T47D (cell line): ENCODE measurements at regions not wholly inside any gene's neighbourhood (a gene's known extent, or its start where the extent isn't known, plus 50 kb on each side); places are given as distances from the start of the nearest gene placed in this dataset.

Source experiments
- DNase-seq, 2 experiments: peaks; one replicate each; pipeline versions ENCODE4 v3.0.0 to v3.0.0-alpha.2; 2011 to 2012; ENCODE audit warnings: low read depth in 1 of 2, low spot score in 1 of 2
- JUND ChIP-seq: IDR thresholded peaks from 2 replicates; pipeline ENCODE4 v1.6.1; 2012; ENCODE audit warnings: low read depth
- in situ Hi-C: cut with HindIII; loops from 2 replicates; pipeline ENCODE4 v1.10.0; 2016; ENCODE audit warnings: low sequenced_read_pairs, low pct_unique_long_range_greater_than_20kb

DNA sequence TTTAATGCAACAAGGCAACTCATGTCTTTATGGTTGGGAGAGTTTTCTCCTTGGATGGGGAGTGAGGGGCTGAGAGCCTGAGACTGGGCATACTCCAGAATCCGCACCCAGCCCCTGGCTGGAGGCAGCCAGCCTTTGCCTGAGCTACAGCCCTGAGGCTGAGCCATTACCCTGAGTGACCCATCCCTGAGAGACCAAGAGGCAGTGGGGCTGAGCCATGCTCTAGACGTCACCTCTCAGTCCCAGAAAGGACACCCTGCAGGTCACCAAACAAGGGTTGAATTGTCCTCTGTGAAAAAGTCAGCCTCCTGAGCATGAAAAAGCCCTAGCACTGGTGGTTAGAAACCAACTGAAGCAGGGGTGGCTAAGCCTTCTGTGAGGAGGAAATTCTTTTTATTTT lies 151.2 kb upstream of the GATB start:
- no peak for TF ChIP-seq JUND
- DNase-seq: no peak
- in situ Hi-C loops: no loop called here

DNA sequence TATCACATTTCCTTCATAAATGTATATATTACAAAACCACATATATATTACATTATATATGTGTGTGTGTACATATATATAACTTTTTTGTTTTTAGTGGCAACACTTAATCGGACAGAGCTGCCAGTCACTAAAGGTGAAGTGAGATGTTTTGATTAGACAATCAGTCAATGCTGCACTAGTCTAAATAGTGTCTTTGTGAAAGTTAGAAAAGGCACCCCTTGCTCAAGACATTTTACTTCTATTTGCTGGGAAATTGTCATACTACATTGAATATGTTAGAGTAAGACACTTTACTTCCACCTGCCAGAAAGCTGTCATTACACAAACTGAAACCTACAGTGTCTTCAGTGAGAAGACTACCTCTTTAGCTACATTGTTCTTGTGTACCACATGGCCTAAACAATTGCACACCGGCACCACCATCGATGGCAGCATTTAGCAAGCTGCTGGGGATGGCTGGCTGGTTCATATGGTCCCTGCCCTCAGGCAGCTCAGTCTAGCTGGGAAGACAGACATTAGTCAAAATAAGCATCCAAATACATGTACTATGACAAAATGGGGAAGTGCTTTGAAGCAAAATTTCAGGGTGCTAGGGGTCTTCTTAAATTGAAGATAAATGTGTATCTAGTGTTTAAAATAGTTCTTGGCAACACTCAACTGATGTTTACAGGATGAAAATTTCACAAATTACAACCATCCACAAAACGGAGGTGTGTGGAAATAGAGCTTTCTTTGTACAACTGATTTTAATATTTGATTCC lies 148.1 kb upstream of the GATB start:
- in situ Hi-C loops: no loop called here
- TF ChIP-seq JUND: no peak
- DNase-seq: no peak

GRCh38 chr4:151908201-151908600 lies 147.4 kb upstream of the GATB start:
- TF ChIP-seq JUND: no peak
- DNase-seq: no peak
- in situ Hi-C loops: no loop called here

GRCh38 chr4:151906438-151906837 lies 145.6 kb upstream of the GATB start:
- in situ Hi-C loops: no loop called here
- TF ChIP-seq JUND: no peak
- DNase-seq: no peak

DNA sequence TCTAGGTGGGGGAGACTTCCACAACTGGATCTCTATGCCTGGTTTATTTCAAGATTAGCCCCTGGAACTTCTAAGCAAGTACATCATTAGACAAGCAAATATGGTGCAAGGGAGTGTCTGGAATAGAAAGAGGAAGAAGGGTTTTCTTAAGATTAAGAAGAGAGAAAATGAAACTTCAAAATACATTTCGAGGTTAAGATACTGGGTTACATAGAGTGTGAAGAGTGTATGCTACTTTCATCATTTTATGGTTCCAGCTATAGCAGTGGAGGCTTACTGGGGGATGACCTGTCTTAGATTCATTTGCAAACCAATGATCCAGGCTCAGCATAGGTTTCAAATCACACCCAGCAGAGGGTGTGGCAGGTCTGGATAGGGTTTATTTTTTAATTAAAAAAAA lies 144.4 kb upstream of the GATB start:
- DNase-seq: no peak
- no peak for TF ChIP-seq JUND
- in situ Hi-C loops: no loop called here

DNA sequence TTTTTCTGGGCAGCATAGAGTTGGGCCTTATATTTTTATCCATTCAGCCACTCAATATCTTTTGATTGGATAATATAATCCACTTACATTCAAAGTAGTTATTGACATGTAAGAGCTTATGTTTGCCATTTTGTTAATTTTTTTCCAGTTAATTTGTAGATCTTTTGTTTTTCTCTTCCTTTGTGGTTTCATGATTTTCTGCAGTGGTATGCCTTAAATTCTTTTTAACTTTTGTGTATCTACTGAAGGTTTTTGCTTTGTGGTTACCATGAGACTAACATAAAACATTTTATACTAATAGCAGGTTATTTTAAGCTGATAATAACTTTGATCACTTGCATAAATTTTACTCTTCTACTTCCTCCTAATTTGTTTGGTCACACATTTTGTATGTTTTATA lies 140.8 kb upstream of the GATB start:
- no peak for TF ChIP-seq JUND
- in situ Hi-C loops: no loop called here
- DNase-seq: no peak

GRCh38 chr4:151896880-151897279 lies 136.1 kb upstream of the GATB start:
- in situ Hi-C loops: no loop called here
- TF ChIP-seq JUND: no peak
- DNase-seq: no peak

DNA sequence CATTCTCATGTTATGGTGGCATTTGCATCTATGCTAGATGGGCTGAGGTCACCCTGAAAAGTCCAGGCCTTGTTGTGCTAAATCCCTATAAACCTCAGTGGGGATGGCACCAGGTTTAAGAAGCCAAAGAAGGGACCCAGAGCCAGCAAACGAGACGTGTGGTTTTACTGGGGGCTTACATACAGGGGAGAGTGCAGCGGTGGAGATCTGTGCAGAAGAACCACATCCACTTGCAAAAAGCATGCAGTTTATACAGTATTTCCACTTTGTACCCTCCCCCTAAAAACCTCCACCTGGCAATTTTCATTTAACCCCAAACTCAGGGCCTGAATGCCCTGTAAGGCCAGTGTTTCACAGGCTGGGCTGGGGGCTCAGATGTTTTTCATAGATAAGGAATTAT lies 134.9 kb upstream of the GATB start:
- in situ Hi-C loops: no loop called here
- DNase-seq: no peak

GRCh38 chr4:151894246-151894645 lies 133.4 kb upstream of the GATB start:
- in situ Hi-C loops: no loop called here
- no peak for TF ChIP-seq JUND
- DNase-seq: no peak

More for the DNA sequence above, 134.9 kb upstream of the GATB start:
- TF ChIP-seq JUND: no peak

GRCh38 chr4:151888367-151888866 lies 127.6 kb upstream of the GATB start:
- in situ Hi-C loops: no loop called here
- TF ChIP-seq JUND: no peak
- DNase-seq: no peak

DNA sequence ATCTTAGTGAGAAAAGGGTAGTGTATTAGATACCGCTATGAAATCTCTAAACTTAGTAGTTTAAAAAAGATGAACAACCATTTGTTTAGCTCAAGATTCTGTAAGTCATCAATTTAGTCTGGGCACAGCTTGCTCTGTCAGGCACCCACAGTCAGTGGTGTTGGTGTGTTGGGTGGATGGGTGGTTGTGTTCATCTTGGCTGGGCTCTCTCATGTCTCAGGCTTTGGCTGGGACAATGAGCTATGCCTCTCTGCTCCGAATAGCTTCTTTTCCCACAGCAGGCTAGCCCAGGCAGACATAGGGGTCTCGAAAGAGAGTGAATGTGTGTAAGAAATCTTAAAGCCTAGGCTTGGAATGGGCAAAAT lies 127.0 kb upstream of the GATB start:
- DNase-seq: no peak
- no peak for TF ChIP-seq JUND
- in situ Hi-C loops: no loop called here

DNA sequence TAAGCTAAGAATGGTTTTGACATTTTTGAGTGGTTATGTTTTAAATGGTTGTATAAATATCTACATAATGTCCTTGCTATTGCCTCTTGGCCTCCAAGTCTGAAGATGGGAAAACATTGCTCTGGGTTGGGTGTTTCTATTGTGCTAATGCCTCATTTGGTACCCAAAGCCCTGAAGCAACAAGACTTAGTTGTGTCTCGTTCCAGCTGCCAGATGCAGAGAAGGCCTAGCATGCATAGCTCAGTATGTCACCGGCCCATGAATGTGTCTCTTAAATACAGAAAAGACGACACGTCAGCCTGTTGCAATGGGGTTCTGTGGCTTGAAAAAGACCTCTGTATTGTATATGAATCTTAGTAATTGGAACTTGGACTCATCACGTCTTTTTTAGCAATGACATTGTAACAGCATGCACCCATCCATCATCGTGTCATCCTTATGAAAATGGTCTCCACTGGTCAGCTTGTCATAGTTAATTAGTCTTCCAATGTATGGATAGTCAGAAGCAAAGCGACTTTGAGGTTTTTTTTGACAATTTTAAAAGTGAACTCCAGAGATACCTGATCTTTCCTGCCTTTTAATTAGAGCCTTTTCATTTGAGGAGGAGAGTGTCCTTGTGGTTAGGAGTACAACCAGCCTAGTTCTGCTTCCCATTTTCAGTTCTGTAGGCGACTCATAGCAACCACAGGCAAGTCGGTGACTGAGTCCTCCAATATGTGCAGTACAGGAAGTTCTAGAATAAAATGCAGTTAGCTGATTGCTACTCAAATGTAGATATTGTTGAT lies 126.4 kb upstream of the GATB start:
- in situ Hi-C loops: no loop called here
- no peak for TF ChIP-seq JUND
- DNase-seq: no peak

DNA sequence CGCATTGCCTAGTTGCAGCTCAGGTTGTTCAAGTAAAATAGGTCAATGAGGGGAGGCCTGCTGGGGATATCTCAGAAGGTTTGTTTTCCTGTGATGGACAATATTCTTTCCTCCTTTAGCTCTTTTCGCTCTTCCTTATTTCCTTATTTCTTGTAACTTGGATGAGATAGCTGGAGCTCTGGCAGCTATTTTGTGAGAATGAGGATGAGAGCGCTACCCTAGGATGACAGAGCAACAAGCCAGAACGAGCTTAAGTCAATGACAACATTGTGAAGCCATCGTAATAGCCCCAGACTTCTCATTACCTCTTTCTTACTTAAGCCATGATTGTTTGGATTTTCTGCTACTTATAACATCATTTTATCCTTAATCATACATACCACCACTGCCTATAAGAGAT lies 124.3 kb upstream of the GATB start:
- DNase-seq: no peak
- in situ Hi-C loops: no loop called here
- no peak for TF ChIP-seq JUND
